Endometrial microvascular endothelial cells (primary cell): ENCODE measurements at regions not wholly inside any gene's neighbourhood (a gene's known extent, or its start where the extent isn't known, plus 50 kb on each side); places are given as distances from the start of the nearest gene placed in this dataset.

Experiments
- in situ Hi-C: cut with HindIII; loops from 2 replicates; pipeline ENCODE4 v1.10.0; 2017; ENCODE audit warnings: low sequenced_read_pairs, low pct_unique_long_range_greater_than_20kb; ENCODE audit errors: inconsistent ontology term

- in situ Hi-C loops: no loop called here
Observed at GRCh38 chr5:167171056-167171455, 1120.4 kb upstream of the WWC1 start.

GRCh38 chr5:167177736-167178135 lies 1113.7 kb upstream of the WWC1 start:
- in situ Hi-C loops: no loop called here

GRCh38 chr5:167180906-167181305 lies 1110.5 kb upstream of the WWC1 start:
- in situ Hi-C loops: no loop called here

- in situ Hi-C loops: no loop called here
Observed at GRCh38 chr5:167205881-167206280, 1085.6 kb upstream of the WWC1 start.

GRCh38 chr5:167207081-167207480 lies 1084.4 kb upstream of the WWC1 start:
- in situ Hi-C loops: no loop called here

- in situ Hi-C loops: no loop called here
Observed at GRCh38 chr5:167208911-167209310, 1082.5 kb upstream of the WWC1 start.

GRCh38 chr5:167217097-167217743 lies 1074.2 kb upstream of the WWC1 start:
- in situ Hi-C loops: no loop called here

- in situ Hi-C loops: no loop called here
Observed at GRCh38 chr5:167219298-167219697, 1072.1 kb upstream of the WWC1 start.

GRCh38 chr5:167226386-167226785 lies 1065.1 kb upstream of the WWC1 start:
- in situ Hi-C loops: no loop called here

GRCh38 chr5:167228134-167228533 lies 1063.3 kb upstream of the WWC1 start:
- in situ Hi-C loops: no loop called here

- in situ Hi-C loops: no loop called here
Observed at GRCh38 chr5:167229751-167230150, 1061.7 kb upstream of the WWC1 start.

- in situ Hi-C loops: no loop called here
Observed at GRCh38 chr5:167230414-167230813, 1061.0 kb upstream of the WWC1 start.

- in situ Hi-C loops: no loop called here
Observed at GRCh38 chr5:167232675-167233311, 1058.7 kb upstream of the WWC1 start.

GRCh38 chr5:167233507-167234220 lies 1057.8 kb upstream of the WWC1 start:
- in situ Hi-C loops: no loop called here

- in situ Hi-C loops: no loop called here
Observed at GRCh38 chr5:167241436-167242067, 1049.9 kb upstream of the WWC1 start.

GRCh38 chr5:167242701-167243100 lies 1048.7 kb upstream of the WWC1 start:
- in situ Hi-C loops: no loop called here

GRCh38 chr5:167243463-167243862 lies 1048.0 kb upstream of the WWC1 start:
- in situ Hi-C loops: no loop called here

GRCh38 chr5:167244583-167244982 lies 1046.9 kb upstream of the WWC1 start:
- in situ Hi-C loops: no loop called here

- in situ Hi-C loops: no loop called here
Observed at GRCh38 chr5:167245868-167246267, 1045.6 kb upstream of the WWC1 start.

- in situ Hi-C loops: no loop called here
Observed at GRCh38 chr5:167247816-167248215, 1043.6 kb upstream of the WWC1 start.
